Fibroblast of upper back skin (primary cell): ENCODE measurements at regions not wholly inside any gene's neighbourhood (a gene's known extent, or its start where the extent isn't known, plus 50 kb on each side); places are given as distances from the start of the nearest gene placed in this dataset.

ENCODE experiments used
- DNase-seq: peaks from one replicate; pipeline ENCODE4 v3.0.0-alpha.2; 2013

DNA sequence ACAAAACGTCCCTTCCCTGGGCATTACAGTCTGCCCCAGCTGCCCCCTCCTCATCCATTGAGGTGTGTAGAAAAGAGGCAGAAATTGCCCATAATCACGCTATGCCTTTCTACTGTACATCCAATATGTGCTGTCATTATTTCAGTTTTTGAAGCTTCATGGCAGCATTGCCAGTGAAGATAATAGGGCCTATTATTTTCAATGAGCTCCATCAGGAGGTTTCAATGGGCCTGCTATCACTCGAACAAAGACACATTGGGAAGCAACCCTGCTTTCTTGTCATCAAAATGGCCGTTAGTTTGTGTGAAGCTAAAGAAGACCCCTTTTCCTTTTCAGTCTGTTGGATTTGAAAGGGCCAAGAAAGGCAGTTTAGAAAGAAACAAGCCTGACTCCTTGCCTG is 653.8 kb downstream of the NOVA1 start:
- DNase-seq = no peak

DNA sequence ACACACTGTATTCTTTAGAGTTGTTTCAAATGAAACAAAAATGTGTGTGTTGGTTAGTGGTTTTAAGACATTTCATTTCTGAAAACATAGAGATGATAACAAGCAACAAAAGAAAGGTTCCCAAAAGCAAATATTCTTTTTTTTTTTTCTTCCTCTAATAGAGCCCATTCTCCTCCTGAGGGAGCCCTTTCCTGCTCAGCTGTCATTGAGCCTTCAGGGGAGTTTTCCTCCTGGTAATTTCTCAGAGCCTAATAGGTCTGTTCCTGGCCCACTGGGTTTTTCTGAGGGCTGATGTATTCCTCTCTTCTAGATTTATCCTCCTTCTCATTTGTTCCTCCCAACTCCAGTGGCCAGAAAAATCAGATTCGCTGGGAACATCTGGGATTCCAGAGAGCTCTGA is 654.5 kb downstream of the NOVA1 start:
- no peak for DNase-seq

DNA sequence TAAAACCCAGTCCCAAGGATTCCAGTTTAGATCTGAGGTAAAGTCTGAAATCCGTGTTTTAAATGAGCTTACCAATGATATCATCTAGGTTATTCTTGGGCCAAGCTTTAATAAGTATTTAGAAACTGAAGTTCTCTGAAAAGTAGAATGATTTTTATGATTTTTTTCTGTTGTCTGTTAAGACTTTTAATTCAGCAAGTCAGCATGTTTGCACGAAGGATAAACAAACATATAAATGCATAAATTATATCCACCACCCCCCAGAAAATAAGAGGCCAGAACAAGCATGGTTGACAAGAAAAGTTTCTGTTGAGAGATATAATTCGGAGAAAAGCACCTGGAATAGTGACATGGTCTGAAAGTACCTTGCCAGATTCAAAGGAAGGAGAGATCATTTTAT is 655.7 kb downstream of the NOVA1 start:
- no peak for DNase-seq

DNA sequence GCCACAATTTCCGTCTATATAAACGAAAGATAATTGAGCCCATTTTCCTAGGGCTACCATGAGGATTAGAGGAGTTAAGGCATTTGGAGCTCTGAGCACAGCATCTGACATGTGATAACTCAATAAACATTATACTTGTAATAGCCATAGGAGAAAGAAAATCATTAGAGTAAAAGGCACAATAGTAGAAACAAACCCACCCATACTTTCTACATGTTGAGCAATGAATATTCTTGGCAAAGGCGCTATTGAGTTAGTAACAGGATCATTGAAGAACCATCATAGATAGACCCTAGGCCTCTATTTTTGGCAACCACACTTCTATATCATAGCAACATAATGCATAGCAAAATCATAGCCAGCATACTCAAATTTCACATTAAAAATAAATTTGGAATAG is 664.1 kb downstream of the NOVA1 start:
- DNase-seq = no peak

DNA sequence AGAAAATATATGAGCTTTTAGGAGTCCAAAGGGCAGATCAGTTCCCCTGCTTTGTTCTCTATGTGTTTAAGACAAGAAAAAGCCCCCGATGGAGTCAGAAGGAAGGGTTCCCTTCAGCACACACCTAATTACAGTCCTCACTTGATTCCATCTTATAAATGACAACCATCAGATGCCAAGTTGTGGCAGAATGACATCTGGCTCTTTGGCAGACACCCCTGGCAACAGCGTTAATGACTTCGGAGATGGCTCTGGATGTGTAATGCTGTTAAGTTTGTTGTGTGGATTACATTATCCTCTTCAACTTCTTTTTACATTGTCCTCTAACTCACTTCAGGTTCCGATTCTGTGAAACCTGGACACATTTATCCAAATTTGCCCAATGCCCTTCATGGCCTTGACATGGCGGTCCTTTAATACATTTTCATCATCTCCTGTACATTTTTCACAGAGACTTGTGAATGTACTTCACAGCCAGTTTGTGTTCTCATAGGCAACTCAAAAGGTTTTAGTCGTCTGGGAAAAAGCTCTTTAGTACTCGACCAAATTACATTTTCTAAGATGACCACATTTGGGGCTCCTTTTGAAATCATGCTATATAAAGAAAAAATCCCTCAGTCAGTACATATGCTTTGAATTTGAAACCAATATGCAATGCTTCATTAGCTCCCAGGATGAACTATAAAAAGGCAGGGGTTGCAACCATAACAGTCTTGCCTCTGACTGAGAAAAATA is 667.8 kb downstream of the NOVA1 start:
- DNase-seq = no peak

DNA sequence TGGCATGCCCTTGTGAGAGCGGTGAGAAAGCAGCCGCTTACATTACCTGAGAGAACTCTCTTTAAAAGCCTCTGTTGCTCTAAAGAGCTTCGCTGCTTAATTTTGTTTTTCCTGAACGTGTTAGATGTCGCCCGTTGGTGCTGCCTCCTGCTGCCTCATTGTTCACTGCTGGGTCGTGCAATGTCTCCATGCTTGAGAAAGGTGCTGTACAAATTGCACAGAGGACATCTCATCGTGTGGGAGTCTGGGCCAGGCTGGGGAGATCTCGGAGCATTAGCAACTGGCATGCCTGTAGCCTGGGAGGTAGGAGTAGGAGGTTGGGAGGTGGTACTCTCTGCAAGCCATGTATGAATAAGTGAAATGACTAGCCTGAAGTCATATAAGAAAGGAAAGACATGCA is 686.0 kb downstream of the NOVA1 start:
- no peak for DNase-seq

DNA sequence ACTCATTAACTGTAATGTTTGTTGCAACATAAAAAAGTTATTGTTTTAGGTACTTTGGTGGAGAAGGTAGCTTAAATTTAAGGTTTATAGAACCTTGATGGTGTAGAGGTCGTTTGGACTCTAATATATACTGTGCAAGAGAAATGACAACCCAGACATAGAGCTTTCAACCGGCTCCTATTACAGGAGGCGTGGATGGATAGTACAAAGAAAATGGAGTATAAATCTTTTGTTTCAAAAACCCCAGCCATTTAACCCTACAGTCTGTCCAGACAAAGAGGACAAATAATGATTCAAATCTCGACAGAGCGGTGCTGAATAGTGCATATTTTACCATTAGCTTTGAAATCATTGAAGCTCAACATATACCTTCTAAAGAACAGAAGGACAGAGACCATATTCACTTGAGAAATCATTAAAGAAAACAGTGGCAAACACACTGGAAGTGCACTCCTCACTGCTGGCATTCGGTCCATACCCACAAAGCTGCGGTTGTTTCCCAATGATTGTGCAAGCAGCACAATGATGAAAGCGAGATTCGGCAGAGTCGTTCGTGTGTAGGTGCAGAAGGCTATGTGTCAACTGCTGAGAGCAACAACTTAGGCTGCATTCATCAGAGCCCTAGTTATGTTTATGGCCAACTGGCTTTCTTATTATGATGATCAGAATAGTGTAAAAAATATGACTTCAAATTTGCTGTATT is 688.6 kb downstream of the NOVA1 start:
- DNase-seq = no peak

DNA sequence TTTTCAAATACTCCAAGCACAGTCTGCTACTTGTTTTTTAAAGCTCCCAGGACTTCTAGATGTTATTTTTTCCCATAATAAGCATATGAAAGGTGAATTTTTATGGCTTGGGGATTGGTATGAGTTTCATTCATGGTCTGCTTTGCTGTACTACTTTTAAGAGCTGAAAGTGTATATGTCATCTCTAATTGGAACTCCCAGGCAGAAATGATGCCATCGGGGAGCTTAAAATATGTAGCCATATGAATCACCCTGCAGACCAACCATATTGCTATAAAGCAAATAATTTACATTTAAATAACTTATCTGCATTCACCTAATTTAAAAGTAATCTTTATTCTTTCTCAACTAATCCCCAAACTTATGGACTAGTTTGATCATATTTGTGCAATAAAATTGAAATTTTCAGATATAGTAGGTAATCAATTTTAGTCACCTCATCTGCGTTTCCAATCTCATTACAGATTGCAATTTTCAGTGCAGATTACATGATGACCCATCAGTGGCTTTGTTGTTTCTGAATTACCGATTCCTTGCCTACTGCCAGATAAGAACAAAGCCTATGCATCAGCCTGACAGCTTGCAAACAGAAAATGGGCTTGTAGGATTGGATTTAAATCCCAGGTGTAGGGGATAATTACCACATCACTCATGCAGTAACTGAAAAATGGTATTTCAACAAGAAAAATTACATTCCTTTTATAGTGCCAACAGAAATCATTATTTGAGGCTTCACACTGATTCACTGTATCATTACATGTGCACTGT is 689.4 kb downstream of the NOVA1 start:
- no peak for DNase-seq

DNA sequence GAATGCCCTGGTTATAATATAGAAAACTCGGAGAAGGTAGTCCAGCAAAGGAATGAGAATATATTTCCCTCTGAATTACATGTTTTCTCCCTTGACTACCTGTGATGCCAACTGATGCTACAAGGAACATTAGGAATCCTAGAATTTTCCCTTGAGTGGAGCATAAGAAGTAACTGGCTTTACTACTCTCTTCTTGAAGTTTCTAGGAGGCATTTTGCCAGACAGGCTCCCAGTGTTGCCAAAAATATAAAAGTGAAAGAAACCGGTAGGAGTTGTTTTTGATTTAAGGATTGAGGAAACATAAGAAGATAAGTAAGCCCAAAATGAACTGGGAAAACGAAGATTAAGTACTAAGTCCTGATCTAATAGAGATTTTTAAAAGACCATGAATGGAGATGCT is 693.4 kb downstream of the NOVA1 start:
- no peak for DNase-seq

DNA sequence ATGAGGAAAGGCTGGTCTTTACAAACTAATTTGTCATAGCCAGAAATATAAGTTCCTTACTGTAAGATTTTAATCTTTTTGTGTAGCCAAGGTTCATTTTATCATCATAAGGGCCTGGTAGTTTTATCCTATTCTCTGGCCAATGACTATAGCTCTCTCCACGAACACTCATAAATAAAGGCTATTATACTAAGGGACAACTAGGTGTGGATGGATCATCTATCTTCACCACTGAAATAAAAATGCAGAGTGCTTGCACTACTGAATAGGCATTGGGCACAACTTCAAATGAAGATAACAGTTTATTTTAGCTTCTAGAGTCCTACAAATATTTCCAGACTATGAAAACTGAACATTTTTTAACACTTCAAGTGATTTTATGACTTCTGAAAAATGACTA is 698.6 kb downstream of the NOVA1 start:
- DNase-seq = no peak

DNA sequence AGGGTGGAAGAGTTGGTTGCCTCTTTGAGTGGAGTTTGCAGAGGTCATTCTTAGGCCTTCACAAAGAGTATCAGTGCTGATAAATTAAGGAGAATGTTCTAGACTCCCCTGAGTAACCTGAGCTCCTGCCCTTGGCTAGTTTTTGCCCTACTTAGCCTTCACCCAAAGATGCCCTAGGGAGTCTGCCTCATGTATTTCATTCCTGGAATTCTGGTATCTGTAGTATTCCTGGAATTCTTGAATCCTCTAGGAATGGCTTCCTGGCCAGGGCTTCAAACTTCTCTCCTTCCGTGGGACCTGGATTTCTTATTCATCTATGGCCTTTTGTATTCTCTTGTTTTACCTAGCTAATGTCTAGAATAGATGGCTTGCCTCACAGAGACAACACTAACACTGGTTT is 701.1 kb downstream of the NOVA1 start:
- no peak for DNase-seq

DNA sequence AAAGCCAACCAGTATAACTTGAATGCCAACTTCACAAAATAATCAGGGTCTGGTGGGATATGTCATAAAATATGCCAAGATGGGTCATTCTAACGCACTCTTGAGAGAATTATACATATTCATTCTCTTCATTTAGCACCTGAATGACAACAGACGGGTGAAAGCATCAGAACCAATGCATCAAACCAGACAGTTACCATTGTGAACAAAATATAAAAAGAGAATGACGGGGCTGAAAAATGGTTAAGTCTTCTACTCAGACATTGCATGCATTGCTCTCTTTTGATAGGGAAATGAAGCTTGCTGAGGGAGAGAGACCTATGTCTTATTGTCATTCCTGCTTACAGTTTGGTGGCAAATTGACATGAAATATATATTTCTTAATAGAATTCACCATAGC is 702.1 kb downstream of the NOVA1 start:
- no peak for DNase-seq

DNA sequence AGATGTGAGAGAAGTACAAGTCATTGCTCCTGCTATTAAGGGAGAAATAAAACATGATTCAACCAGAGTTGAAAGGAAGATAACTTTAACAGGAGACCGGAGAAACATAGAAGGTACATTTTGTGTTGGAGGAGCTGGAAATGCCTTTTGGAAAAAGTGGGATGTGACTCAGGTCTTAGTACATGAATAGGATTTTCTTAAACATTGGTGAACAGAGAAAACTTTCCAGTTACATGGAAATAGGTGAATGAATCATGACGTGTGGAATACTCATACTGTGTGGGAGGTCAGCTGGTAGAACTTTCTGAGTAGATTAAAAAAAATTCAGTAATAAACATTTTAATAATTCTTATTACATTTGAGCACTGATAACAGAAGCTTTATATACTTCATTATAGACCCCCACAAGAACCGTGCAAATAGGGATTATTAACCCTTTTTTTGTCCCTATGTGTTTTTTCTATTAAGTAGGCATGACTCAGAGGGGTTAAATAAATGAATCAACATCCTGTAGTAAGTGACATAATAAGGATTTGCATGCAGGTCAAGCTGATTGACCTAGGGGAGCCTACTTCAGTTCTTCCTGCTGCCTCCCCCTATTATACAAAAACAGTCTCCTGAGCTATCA is 710.5 kb downstream of the NOVA1 start:
- DNase-seq = peak; percentile 19

DNA sequence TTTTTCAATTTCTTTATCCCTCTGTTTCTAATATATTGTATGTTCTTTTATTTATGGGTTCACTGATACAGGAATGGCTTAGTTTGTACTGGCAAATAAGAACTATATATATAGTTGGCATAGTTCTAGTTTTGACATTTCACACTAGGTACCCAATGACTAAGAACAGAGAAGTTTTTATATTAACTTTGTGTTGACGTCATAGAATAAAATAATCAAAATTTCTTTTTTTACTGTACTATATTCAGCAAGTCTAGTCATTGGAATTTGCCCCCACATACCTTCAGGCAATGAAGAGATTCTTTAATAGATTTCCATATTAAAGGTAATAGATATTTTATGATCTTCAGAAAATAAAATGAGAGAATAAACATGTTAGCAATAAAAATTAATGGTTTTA is 713.2 kb downstream of the NOVA1 start:
- no peak for DNase-seq

DNA sequence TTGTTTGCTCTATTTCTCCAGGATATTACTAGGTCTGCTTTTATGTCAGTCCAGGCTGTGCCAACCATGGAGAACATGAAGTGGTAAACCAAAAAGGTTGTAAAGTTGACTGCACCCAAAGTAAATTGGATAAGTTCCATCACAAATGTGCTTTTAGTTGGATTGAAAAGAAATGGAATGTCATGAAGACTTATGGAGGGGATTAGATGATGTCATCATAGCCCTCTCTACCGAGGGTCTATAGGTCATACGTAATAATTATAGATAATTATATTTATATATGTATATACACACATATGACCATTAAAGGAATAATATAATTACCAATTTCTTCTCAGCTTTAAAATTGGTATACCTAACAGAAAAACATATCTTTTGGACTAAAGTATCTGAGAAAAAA is 714.9 kb downstream of the NOVA1 start:
- no peak for DNase-seq

DNA sequence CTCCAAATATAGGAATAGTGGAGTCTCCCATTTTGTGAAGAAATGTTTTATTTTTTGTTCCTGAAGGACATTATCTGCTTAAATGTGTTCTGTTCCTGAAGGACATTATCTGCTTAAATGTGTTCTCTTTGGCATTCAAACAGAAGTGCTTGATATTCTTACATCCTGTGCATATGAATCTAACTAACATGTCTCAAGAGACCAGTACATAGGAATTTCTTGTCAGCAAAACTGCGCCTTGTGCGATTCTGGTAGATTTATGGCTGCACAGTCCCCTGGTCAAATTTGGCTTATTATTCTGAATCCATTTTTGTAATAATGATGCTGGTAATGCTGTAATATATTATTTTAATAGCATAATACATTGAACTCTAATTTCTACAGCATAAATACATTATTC is 722.4 kb downstream of the NOVA1 start:
- no peak for DNase-seq

DNA sequence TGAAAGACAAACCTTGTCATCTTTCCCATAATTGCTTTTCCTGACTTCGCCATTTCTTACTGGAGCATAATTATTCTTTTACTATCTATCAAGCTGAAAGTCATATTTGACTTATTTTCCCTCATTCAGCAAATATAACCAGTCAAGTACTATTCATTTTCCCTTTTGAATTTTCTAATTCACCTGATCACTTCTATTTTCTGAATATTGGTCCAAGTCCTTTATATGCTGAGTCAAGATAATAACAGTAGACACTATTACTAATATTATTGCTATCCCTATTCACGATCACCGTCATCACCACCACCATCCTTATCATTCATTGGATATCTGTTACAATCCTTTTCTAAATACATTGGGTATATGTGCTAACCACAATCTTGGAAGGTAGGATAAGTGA is 728.0 kb downstream of the NOVA1 start:
- DNase-seq = no peak

DNA sequence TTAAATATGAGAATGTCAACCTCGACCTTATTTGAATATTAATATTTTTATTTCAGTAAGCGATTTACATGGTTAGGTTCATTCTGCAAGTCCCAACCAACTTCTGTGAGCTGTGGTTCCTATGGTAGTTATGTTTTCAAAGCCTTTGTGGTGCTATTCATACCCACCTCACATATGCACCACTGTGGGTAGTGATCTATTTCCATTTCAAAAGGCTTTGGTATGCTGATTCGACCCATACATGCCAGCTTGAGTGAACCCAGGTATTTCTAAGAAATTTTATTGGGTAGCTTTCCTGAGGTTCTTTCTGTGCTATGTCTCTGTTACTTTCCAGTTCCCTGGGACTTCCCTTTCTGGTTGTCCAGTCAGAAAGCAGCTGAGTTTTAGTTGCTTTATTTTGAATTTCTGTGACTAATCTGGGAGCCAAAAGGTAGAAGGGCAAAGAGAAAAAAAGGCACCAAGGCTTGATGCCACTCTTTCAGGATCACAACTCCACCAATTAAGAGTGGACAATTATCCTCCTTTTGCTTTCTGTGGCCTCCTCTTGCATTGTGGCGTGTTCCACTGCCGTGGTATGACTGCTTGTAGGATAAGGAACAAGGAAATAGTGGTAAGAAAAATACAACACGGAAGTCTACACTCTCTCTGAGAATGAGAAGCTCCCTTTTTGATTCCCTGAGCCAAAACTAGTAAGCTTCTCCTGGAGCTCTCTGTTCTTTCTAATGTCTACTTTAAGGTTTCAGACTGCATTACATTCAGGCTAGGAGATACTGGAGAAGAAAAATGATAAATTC is 729.1 kb downstream of the NOVA1 start:
- no peak for DNase-seq

DNA sequence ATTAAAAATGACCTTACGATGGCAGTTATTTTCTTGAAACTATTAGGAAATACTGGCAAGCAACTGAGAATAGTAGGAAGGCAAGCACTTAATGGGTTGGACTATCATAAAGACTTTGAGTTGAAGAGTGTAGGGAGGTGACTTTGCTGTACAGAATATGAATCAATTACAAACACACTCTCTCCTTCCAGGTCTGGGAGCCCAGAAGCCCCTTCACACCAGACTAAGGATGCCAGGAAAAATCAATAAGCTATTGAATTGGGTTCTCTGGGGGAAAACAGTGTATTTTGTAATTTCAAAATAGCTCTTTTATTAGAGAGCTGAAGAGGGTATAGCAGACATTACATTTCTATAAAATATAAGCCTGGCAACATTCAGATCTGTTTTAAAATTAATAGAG is 736.4 kb downstream of the NOVA1 start:
- DNase-seq = no peak

DNA sequence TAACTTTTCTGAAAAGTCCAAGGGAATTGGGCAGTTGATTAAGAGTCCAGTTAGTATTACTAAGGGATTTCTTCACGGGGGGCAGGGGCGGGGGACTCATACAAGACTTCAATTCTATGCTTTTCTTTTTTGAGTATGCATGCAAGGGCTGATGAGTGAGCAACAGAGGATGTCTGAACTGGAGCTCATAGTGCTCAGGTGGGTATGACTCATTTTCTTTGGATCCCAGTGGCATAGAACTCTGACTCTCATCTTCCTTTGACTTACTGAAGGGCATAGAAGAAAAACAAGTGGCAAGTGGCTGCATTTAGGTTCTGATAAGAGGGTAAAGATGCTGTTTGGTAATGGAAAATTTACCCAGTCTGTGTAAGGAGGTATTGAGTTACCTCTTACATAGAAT is 749.2 kb downstream of the NOVA1 start:
- DNase-seq = no peak

DNA sequence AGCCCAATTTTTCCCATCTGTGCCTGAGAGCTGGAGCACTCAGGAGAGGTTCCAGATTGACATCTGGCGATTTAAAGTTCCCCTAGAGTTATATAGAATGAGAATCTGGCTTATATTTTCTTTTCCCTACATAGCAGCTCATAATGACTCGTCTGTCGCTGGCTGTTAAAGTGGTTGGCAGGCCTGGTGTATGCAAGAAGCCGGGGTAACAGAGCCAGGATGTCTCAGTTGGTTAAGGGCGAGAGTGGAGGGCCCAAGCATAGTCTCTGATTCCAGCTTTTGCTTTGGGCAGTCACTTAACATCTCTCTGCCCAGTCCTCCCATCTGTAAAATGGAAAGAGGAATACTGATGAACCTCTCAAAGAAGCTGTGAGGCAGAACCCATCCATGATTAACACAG is 751.6 kb downstream of the NOVA1 start:
- DNase-seq = no peak
